Spinal cord (tissue), 9 donors: ENCODE measurements at regions not wholly inside any gene's neighbourhood (a gene's known extent, or its start where the extent isn't known, plus 50 kb on each side); places are given as distances from the start of the nearest gene placed in this dataset.

Source experiments
- DNase-seq, 6 donors: peaks; one replicate each; pipeline versions ENCODE4 v3.0.0 to v3.0.0-alpha.2; 2013 to 2015; ENCODE audit warnings: low spot score in 6 of 6, low read depth in 4 of 6
- H3K27ac ChIP-seq: one replicate; pipeline ENCODE4 v1.5.1; 2013; ENCODE audit warnings: low read depth, low read length, control low read depth
- H3K27me3 ChIP-seq: one replicate; pipeline ENCODE4 v1.6.1; 2013; ENCODE audit warnings: low read length; ENCODE audit not compliant: control insufficient read depth, insufficient read depth
- H3K36me3 ChIP-seq: one replicate; pipeline ENCODE4 v1.6.1; 2013; ENCODE audit warnings: low read length; ENCODE audit not compliant: control insufficient read depth, insufficient read depth
- H3K4me1 ChIP-seq: one replicate; pipeline ENCODE4 v1.6.1; 2013; ENCODE audit warnings: low read length; ENCODE audit not compliant: control insufficient read depth, insufficient read depth
- H3K4me3 ChIP-seq: one replicate; pipeline ENCODE4 v1.5.1; 2013; ENCODE audit warnings: low read depth, low read length, control low read depth
- H3K9me3 ChIP-seq: one replicate; pipeline ENCODE4 v1.6.1; 2013; ENCODE audit warnings: low read length; ENCODE audit not compliant: control insufficient read depth, insufficient read depth
- WGBS: methylation state at CpG from one replicate; pipeline ENCODE4 v1.1.5; 2013; ENCODE audit warnings: missing lambda C conversion rate; ENCODE audit not compliant: insufficient coverage; 5-methylcytosine and 5-hydroxymethylcytosine counted together
- donor health status: healthy.

DNA sequence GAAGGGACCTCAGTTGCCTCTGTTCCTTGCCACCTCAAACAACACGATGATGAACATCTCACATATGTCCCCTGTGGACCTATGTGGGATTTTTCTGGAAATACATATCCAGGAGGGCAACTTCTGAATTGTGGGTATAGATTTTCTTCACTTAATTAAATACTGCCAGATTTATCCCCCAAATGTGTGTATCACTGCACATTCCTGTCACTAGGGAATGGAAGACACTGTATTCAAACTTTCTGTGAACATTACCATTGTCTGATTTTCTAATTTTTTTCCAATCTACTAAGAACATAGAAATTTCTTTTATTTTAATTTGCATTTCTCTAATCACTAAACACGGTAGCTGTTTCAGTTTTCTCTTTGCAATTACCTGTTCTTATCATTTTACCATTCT, 102.0 kb upstream of the MRPS22 start:
- WGBS, result no CpG with 5 or more reads among the region's 2 CpGs
- Histone ChIP-seq H3K4me1 (no peaks in the 10 kb centered on the region), H3K4me3 (no peak overlapping the region), H3K27me3 (peaks cover 5% of the 10 kb centered on the region), H3K36me3 (no peaks in the 10 kb centered on the region), H3K9me3 (no peaks in the 10 kb centered on the region), H3K27ac (no peak overlapping the region)
- no peak for DNase-seq

- no peaks in the 10 kb centered on the region for H3K4me1 ChIP-seq
- H3K27me3 ChIP-seq, result peaks cover 2% of the 10 kb centered on the region
- H3K9me3 ChIP-seq, result no peaks in the 10 kb centered on the region
- DNase-seq, result no peak
- no CpG with 5 or more reads among the region's 4 CpGs for WGBS
- no peak overlapping the region for H3K27ac ChIP-seq
- no peaks in the 10 kb centered on the region for H3K36me3 ChIP-seq
- no peak overlapping the region for H3K4me3 ChIP-seq
These were observed 100.1 kb upstream of the MRPS22 start for GRCh38 chr3:139243710-139244109.

DNA sequence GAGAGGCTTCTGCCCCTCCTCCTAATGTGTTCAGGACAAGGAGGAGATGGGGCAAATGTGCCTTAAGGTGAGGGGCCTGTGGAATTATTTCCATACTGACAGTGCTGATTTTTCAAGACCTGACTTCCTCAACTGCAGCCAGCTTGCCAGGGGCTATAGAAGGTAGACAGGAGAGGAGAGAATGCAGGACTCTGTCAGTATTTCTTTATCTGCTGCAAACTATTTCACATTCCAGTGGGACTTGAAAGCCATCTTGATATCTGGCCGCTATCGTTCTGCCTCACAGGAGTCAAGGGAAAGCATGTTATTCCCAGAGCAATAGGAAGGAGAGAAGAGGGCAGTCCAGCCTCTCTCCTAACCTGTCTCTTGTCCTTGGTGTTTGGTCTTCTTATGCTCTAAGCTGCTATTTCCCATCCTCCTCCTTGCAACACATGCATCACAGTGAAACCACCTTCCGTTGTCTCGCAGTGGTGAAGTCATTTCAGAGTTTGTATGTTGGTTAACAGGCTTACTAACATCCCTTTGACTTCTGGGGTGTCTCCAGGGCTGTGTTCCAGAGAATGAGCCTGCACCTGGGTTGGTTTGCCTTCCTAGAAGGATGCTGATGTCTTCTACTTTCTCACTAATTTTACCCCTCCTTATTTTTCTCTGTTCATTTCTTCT, 95.1 kb upstream of the MRPS22 start:
- no peak for DNase-seq
- WGBS, result no CpG with 5 or more reads among the region's 4 CpGs
- H3K27me3 ChIP-seq, result peaks cover 2% of the 10 kb centered on the region
- no peaks in the 10 kb centered on the region for H3K36me3 ChIP-seq
- H3K4me3 ChIP-seq, result no peak overlapping the region
- no peaks in the 10 kb centered on the region for H3K9me3 ChIP-seq
- no peaks in the 10 kb centered on the region for H3K4me1 ChIP-seq
- H3K27ac ChIP-seq, result no peak overlapping the region

GRCh38 chr3:139251529-139251928, 92.3 kb upstream of the MRPS22 start:
- DNase-seq, result no peak
- no peaks in the 10 kb centered on the region for H3K36me3 ChIP-seq
- no peaks in the 10 kb centered on the region for H3K9me3 ChIP-seq
- H3K4me1 ChIP-seq, result no peaks in the 10 kb centered on the region
- no peak overlapping the region for H3K4me3 ChIP-seq
- no peak overlapping the region for H3K27ac ChIP-seq
- peaks cover 4% of the 10 kb centered on the region for H3K27me3 ChIP-seq
- 81% methylated on average over 3 of the region's 4 CpGs for WGBS

GRCh38 chr3:139252719-139253118, 91.1 kb upstream of the MRPS22 start:
- H3K27ac ChIP-seq, result no peak overlapping the region
- H3K36me3 ChIP-seq, result no peaks in the 10 kb centered on the region
- no peak for DNase-seq
- WGBS, result 88% methylated on average over 7 of the region's 7 CpGs
- H3K4me3 ChIP-seq, result no peak overlapping the region
- no peaks in the 10 kb centered on the region for H3K4me1 ChIP-seq
- H3K27me3 ChIP-seq, result peaks cover 4% of the 10 kb centered on the region
- no peaks in the 10 kb centered on the region for H3K9me3 ChIP-seq

DNA sequence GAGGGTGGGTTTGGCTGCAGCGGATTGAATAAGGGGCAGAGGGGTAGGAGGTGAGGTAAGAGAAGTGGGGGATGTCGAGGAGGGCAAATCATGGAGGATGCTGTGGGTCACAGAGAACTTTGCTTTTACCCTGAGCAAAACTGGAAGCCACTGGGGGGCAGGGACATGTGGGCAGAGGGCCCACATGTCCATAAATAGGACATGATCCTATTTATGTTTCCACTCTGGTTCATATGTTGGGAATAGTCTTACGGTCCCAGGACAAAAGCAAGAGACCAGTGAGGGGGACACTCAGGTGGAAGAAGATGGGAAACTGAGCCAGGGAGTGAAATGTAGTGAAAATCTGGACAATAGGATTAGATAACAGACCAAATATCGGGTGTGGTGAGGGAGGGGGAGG, 85.5 kb upstream of the MRPS22 start:
- H3K36me3 ChIP-seq, result no peaks in the 10 kb centered on the region
- no peaks in the 10 kb centered on the region for H3K9me3 ChIP-seq
- H3K27me3 ChIP-seq, result peaks cover 2% of the 10 kb centered on the region
- H3K27ac ChIP-seq, result no peak overlapping the region
- DNase-seq, result no peak
- WGBS, result 74% methylated on average over 4 of the region's 4 CpGs
- peaks cover 12% of the 10 kb centered on the region for H3K4me1 ChIP-seq
- H3K4me3 ChIP-seq, result no peak overlapping the region

GRCh38 chr3:139259398-139259797, 84.4 kb upstream of the MRPS22 start:
- no CpG with 5 or more reads among the region's 2 CpGs for WGBS
- H3K36me3 ChIP-seq, result no peaks in the 10 kb centered on the region
- H3K4me1 ChIP-seq, result peaks cover 12% of the 10 kb centered on the region
- H3K27me3 ChIP-seq, result no peaks in the 10 kb centered on the region
- H3K4me3 ChIP-seq, result no peak overlapping the region
- no peaks in the 10 kb centered on the region for H3K9me3 ChIP-seq
- no peak for DNase-seq
- H3K27ac ChIP-seq, result no peak overlapping the region

DNA sequence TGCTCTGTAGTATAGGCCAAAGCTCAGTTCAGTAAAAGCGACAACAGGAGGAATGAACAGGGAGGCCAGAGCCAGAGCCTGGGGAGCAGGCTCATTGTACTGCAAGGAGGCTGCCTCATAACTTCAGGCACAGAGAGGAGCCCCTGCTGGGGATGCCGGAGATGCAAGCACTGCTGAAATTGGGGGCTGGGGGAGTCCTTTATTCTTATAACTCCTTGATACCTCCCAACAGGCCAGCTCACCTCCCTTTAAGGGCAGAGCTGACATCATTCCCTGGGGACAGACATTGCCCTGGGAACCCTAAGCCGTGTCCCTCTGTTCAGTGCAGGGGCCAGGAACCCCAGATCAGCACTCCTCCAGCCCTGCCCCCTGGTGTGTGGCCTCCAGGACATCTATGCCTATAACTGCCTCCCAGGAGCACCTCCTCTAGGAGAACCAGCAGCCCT, 83.8 kb upstream of the MRPS22 start:
- Histone ChIP-seq H3K36me3 (no peaks in the 10 kb centered on the region), H3K9me3 (no peaks in the 10 kb centered on the region), H3K27me3 (no peaks in the 10 kb centered on the region), H3K27ac (no peak overlapping the region), H3K4me3 (no peak overlapping the region), H3K4me1 (peaks cover 12% of the 10 kb centered on the region)
- 50% methylated on average over 2 of the region's 3 CpGs for WGBS
- DNase-seq, result no peak

- Histone ChIP-seq H3K27me3 (no peaks in the 10 kb centered on the region), H3K4me1 (peaks cover 18% of the 10 kb centered on the region), H3K4me3 (no peak overlapping the region), H3K27ac (no peak overlapping the region), H3K36me3 (no peaks in the 10 kb centered on the region), H3K9me3 (no peaks in the 10 kb centered on the region)
- DNase-seq, result no peak
- WGBS, result 95% methylated on average over 4 of the region's 8 CpGs
These were observed 82.8 kb upstream of the MRPS22 start for GRCh38 chr3:139260793-139261736.
